Left lung (tissue), 4 donors: ENCODE measurements at regions not wholly inside any gene's neighbourhood (a gene's known extent, or its start where the extent isn't known, plus 50 kb on each side); places are given as distances from the start of the nearest gene placed in this dataset.

Experiments used
- ATAC-seq: fragments of 200-7000 bp; cut with Tn5 transposase; one replicate; pipeline ENCODE4 v1.9.1; 2020; ENCODE audit warnings: moderate library complexity
- DNase-seq, 4 donors: peaks; one replicate each; pipeline ENCODE4 v3.0.0-alpha.2; 2013 to 2020
- H3K27ac ChIP-seq, 2 donors: fragments of 200-600 bp; sonication (generic) in 1 of 2; one replicate each; pipeline versions ENCODE4 v1.5.0 to v1.8.0; 2020 to 2021
- H3K27me3 ChIP-seq, 2 donors: fragments of 200-600 bp; sonication (generic) in 1 of 2; one replicate each; pipeline versions ENCODE4 v1.5.0 to v1.8.0; 2020 to 2021
- H3K36me3 ChIP-seq, 2 donors: fragments of 200-600 bp; sonication (generic) in 1 of 2; one replicate each; pipeline versions ENCODE4 v1.5.0 to v1.8.0; 2020 to 2021
- H3K4me1 ChIP-seq, 2 donors: fragments of 200-600 bp; one replicate each; pipeline ENCODE4 v1.8.0; 2021
- H3K4me3 ChIP-seq, 2 donors: fragments of 200-600 bp; sonication (generic) in 1 of 2; one replicate each; pipeline versions ENCODE4 v1.5.0 to v1.8.0; 2020 to 2021; ENCODE audit warnings: mild to moderate bottlenecking in 1 of 2
- H3K9me3 ChIP-seq, 2 donors: fragments of 200-600 bp; sonication (generic) in 1 of 2; one replicate each; pipeline versions ENCODE4 v1.5.0 to v1.8.0; 2020 to 2021
- CTCF ChIP-seq, 2 donors: fragments of 200-600 bp; sonication (generic) in 1 of 2; IDR thresholded peaks; one replicate each; pipeline versions ENCODE4 v1.5.0 to v1.8.0; 2021; ENCODE audit warnings: antibody characterized with exemption in 2 of 2
- intact Hi-C, 2 donors: fragments of 100-400 bp; cut with DNase I; formaldehyde crosslinking; loops; one replicate each; pipeline versions ENCODE4 v1.11.2 to v1.14.2; 2022
- donor health status: DM: no; HTN: yes; CAD: no.
- donor health status: DM: no; HTN: no; CAD: no.

- no peak for ATAC-seq
- Histone ChIP-seq H3K9me3 (no peaks in the 10 kb centered on the region), H3K27me3 (no peaks in the 10 kb centered on the region), H3K4me3 (no peak overlapping the region), H3K4me1 (no peaks in the 10 kb centered on the region), H3K27ac (no peak overlapping the region), H3K36me3 (no peaks in the 10 kb centered on the region)
- intact Hi-C loops: no loop called here
- no peak for TF ChIP-seq CTCF (IDR thresholded peaks at IDR 0.05)
- no peak for DNase-seq
These were observed 669.6 kb upstream of the FAM241A start for GRCh38 chr4:111475666-111476065.

DNA sequence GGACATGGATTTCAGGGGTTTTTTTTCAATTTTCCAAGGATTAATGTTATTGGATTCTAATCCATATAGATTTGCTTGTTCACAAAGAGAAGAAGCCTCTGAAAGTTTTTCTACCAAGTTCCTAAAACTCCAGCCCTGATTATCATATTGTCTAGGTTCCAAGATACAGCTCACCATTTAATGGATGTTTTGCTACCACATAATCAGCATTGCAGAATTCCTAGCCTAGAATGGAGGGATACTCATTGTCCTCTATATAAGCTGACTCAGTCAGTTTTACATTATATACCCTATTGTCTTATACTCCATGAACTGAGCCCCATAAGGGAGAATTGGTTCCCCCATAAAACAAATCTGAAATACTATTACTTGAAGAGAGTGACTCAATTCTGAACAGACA lies 664.7 kb upstream of the FAM241A start:
- intact Hi-C loops: no loop called here
- H3K4me3 ChIP-seq: no peak overlapping the region
- H3K4me1 ChIP-seq: no peaks in the 10 kb centered on the region
- no peak for ATAC-seq
- no peak for TF ChIP-seq CTCF (IDR thresholded peaks at IDR 0.05)
- H3K9me3 ChIP-seq: peaks cover 0 to 4% of the 10 kb centered on the region in 2 donors
- no peak overlapping the region for H3K27ac ChIP-seq
- no peaks in the 10 kb centered on the region for H3K27me3 ChIP-seq
- no peaks in the 10 kb centered on the region for H3K36me3 ChIP-seq
- DNase-seq: no peak

GRCh38 chr4:111483375-111484169 lies 661.7 kb upstream of the FAM241A start:
- TF ChIP-seq CTCF (IDR thresholded peaks at IDR 0.05): no peak
- H3K27me3 ChIP-seq: no peaks in the 10 kb centered on the region
- peaks cover 0 to 4% of the 10 kb centered on the region in 2 donors for H3K9me3 ChIP-seq
- peak in 1 of 4 donors; percentile 39 for DNase-seq
- H3K4me1 ChIP-seq: no peaks in the 10 kb centered on the region
- no peak overlapping the region for H3K27ac ChIP-seq
- ATAC-seq: no peak
- H3K4me3 ChIP-seq: no peak overlapping the region
- intact Hi-C loops: no loop called here
- H3K36me3 ChIP-seq: no peaks in the 10 kb centered on the region

GRCh38 chr4:111492496-111492895 lies 652.8 kb upstream of the FAM241A start:
- ATAC-seq (no peak), DNase-seq (peak in 1 of 4 donors; percentile 20)

GRCh38 chr4:111494471-111494870 lies 650.8 kb upstream of the FAM241A start:
- H3K27me3 ChIP-seq: no peaks in the 10 kb centered on the region
- ATAC-seq: no peak
- intact Hi-C loops: no loop called here
- DNase-seq: no peak
- H3K4me3 ChIP-seq: no peak overlapping the region
- H3K27ac ChIP-seq: no peak overlapping the region
- no peaks in the 10 kb centered on the region for H3K36me3 ChIP-seq
- H3K4me1 ChIP-seq: no peaks in the 10 kb centered on the region
- no peaks in the 10 kb centered on the region for H3K9me3 ChIP-seq
- TF ChIP-seq CTCF (IDR thresholded peaks at IDR 0.05): no peak

More at GRCh38 chr4:111492496-111492895, 652.8 kb upstream of the FAM241A start:
- Histone ChIP-seq H3K9me3 (no peaks in the 10 kb centered on the region), H3K27me3 (no peaks in the 10 kb centered on the region), H3K4me3 (no peak overlapping the region), H3K4me1 (no peaks in the 10 kb centered on the region), H3K27ac (no peak overlapping the region), H3K36me3 (no peaks in the 10 kb centered on the region)
- TF ChIP-seq CTCF (IDR thresholded peaks at IDR 0.05): no peak
- intact Hi-C loops: no loop called here
